Testis (tissue), 2 donors: ENCODE measurements at regions not wholly inside any gene's neighbourhood (a gene's known extent, or its start where the extent isn't known, plus 50 kb on each side); places are given as distances from the start of the nearest gene placed in this dataset.

Experiments
- POLR2A ChIP-seq: fragments of 450-650 bp; IDR thresholded peaks from one replicate; pipeline ENCODE4 v1.6.1; 2017; ENCODE audit warnings: antibody characterized with exemption, mild to moderate bottlenecking, moderate library complexity
- TF ChIP-seq, protein P1 (sequence below), 3 experiments: fragments of 450-650 bp in 2 of 3; fragments of 200-600 bp in 1 of 3; sonication (generic) in 1 of 3; IDR thresholded peaks; one replicate each; pipeline ENCODE4 v1.5.1; 2016 to 2019; ENCODE audit warnings: antibody characterized with exemption in 3 of 3, mild to moderate bottlenecking in 2 of 3, moderate library complexity in 1 of 3

DNA sequence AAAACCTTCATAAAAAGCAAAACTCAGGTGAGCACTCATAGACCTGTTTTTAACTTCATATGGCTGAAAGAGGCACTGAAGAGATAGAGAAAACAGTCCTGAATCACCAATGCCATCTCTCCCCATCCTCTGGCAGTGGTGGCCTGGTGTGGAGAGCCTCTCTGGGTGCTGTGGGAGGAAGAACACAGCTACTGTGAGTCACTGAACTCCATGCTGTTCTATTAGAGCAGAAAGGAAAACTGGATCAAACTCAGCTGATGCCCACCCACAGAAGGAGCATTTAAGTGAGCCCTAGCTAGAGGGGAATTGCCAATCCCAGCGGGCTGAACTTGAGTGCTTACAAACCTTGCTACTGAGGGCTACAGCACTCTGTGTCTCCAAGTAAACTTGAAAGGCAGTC, 115.3 kb upstream of the SESN3 start:
- no peak for TF ChIP-seq POLR2A
- TF ChIP-seq, protein P1, sequence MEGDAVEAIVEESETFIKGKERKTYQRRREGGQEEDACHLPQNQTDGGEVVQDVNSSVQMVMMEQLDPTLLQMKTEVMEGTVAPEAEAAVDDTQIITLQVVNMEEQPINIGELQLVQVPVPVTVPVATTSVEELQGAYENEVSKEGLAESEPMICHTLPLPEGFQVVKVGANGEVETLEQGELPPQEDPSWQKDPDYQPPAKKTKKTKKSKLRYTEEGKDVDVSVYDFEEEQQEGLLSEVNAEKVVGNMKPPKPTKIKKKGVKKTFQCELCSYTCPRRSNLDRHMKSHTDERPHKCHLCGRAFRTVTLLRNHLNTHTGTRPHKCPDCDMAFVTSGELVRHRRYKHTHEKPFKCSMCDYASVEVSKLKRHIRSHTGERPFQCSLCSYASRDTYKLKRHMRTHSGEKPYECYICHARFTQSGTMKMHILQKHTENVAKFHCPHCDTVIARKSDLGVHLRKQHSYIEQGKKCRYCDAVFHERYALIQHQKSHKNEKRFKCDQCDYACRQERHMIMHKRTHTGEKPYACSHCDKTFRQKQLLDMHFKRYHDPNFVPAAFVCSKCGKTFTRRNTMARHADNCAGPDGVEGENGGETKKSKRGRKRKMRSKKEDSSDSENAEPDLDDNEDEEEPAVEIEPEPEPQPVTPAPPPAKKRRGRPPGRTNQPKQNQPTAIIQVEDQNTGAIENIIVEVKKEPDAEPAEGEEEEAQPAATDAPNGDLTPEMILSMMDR (IDR thresholded peaks at IDR 0.05) = no peak
